Left renal pelvis (tissue), 4 donors: ENCODE measurements at regions not wholly inside any gene's neighbourhood (a gene's known extent, or its start where the extent isn't known, plus 50 kb on each side); places are given as distances from the start of the nearest gene placed in this dataset.
"Not testable (repeated sequence)": the region's sequence is repeated elsewhere in the genome, so short reads cannot be mapped to it uniquely, and the experiment has no call there.

ENCODE experiments used
- DNase-seq, 4 donors: peaks; one replicate each; pipeline ENCODE4 v3.0.0-alpha.2; 2013; ENCODE audit warnings: low read depth in 4 of 4, low spot score in 3 of 4

DNA sequence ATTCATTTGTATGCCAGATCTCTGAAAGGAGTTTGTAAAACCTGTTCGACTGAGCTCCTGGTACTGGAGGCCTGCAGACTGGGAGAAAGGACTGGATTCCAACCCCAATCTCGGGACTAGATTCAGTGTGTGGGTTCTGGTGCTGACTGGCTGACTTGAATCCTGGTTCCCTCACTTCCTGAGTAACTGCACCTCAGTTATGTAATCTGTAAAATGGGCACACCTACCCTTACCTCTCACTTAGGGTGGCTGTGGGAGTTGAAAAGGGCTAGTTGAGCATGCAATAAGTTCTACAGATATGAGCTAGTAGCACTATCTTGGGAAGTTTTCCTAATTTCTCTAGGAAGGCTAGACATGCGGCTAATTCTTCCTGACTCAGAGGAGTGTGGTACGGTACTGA is 621.3 kb upstream of the TBX3 start:
- DNase-seq = no peak

DNA sequence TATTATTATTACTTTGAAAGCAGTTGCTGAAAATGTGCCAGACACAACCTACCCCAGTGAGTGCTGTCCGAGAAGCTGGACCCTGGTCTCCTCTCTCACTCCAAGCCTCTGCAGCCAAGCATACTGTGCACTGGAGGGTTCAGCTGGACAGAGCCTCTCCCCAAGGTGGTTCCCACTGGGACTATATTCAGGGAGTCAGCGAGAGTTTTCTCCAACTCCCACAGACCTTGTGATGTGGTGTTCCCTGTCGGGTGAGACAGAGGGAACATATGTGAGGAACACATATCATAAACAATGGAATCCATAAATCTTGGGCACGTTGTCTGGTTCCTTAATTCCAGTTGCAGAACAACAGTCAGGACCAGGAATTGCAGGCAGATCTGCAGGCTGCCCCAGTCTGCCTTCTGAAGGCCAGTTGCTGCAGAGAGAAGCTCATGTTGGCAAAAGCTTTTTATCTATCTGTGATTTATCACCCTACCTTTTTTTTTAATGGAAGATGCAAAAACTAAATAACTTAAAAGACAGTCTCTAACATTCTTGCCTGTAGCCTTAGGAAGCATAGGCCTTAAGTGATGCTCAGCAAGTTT is 619.8 kb upstream of the TBX3 start:
- DNase-seq = no peak

DNA sequence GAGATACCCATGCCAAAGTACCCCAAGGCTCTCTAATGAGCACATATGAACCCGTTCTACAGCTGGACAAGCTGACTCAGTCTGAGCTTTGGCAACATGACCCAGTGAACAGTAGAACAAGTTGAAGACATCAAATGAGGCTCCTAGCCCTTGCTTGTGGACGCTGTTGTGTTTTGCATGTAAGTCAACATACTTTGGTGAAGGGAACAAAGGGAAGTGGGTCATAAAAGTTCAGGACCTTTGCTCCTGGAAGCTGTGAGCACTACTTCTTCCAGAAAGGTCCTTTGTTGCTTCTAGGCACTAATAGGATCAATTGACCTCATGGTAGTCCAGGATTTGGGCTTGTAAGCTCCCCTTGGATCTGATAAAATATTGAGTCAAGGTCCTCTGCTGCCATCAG is 613.5 kb upstream of the TBX3 start:
- no peak for DNase-seq

DNA sequence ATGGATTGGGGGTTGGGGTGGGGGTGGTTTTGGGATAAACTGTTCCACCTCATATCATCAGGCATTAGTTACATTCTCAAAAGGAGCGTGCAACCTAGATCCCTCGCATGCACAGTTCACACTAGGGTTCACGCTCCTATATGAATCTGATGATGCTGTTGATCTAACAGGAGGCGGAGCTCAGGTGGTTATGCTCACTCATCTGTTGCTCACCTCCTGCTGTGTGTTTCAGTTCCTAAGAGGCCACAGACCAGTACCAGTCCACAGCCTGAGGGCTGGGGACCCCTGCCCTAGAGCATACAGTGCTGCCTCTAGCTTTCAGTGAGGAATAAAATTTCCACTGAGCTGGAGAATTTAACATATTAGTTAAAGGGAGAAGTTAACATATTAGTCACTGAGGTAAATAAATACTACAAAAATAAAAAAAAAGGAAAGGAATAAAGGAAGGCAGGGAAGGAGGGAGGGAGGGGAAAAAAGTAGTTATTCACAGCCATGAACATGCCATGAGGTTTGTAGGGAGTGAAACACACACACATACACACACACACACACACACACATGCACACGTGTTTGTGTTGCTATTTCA is 612.7 kb upstream of the TBX3 start:
- no peak for DNase-seq

DNA sequence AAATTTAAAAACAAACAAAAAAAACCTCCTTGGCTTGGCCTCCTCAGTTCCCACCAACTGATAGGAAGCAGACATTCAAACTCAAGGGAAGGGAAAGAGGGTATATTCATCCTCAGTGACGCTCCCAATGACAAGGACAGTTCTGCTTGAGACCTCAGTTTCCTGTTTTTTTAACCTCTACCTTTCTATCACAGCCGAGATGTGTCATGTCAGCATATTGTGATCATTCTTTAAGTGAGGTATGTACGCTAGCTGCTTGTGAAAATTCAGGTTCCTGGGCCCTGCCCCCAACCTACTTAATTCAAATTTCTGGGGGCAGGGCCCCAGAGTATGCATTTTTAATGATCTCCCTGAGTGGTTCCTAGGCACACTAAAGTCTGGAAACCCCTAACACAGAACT is 611.9 kb upstream of the TBX3 start:
- DNase-seq = no peak

DNA sequence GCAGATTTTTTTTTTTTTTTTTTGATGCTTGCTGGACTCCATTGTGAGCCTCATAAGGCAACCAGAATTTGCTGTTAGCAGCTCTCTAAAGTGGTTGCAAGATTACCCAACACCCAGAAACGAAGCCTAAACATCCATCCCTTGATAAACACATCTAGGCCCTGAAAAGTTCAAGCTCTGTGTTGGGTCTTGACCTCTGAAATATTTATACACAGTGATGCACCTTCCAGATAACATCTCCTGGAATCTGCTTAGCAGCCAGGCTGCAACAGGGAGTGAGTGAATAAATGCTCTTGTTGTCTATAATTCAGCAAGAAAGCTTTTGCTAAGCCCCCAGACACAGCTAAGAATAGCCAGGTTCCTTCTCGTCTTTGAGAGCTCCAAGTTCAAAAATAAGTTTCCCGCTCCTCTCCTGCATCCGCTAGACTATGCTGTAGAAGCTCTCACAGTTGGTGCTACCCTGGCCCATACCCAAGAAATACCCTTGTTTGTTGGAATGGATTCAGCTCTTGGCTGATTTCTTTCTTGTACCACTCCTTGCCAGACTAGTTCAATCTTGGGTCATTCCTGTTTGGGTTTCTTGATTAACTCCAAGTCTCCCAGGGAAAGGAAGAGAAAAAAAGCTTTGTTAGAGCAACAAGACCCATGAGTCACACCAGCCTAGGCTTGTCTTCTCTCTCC is 610.6 kb upstream of the TBX3 start:
- DNase-seq = no peak

DNA sequence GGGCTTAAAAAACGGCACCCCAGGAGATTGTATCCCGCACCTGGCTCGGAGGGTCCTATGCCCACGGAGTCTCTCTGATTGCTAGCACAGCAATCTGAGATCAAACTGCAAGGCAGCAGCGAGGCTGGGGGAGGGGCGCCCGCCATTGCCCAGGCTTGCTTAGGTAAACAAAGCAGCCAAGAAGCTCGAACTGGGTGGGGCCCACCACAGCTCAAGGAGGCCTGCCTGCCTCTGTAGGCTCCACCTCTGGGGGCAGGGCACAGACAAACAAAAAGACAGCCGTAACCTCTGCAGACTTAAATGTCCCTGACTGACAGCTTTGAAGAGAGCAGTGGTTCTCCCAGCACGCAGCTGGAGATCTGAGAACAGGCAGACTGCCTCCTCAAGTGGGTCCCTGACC is 601.5 kb upstream of the TBX3 start:
- not testable (repeated sequence) for DNase-seq

DNA sequence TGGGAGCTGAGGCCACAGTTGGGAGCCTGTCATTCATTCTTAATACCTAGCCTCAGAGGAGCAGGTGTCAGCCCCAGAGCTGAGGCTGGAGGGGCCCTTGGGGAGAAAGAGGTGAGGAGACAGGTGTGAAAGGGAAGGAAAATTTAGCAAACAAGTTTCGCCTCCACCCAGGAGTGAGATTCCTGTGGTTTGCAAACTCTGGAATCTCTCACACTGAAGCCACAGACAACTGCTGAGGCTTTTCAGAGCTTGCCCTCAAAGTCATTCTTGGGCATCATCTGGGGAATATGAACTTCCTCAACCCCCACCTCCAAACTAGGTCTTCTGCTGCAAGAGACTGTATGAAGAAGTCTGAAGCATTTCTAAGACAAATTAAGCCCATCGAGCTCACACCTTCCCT is 589.5 kb upstream of the TBX3 start:
- DNase-seq = no peak

DNA sequence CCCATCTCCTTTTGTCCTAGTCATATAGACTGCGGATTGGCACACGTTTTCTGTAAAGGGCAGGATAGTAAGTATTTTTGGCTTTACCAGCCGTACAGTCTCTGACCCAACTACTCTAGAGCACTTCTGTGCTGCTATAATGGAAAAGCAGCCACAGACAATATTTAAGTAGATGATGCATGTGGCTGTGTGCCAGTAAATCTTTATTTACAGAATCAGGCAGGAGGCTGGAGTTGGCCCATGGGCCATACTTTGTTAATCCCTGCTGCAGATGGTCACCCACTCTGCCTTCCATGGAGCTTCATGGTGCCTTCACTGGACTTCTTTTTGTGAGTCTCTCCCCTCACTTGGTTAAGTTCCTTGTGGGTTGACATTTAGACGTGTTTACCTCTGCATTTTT is 584.5 kb upstream of the TBX3 start:
- DNase-seq = no peak

DNA sequence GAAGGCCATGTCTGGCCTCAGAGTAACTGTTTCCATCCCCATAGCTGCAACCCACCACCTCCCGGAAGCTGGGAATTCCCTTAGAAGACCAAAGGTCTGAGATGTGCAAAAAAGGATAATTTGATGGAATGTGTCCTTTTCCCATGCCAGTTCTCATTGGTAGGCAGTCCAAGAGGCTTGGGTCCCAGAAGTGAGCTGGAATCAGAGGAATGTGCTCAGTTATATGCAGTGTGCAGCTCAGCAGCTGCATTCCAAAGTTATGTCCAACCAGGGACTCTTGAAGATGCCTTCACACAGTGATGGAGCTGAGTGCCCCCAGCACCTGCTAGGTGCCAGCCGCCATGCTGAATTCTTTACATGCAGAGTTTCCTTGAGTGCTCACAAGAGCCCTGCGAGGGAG is 583.9 kb upstream of the TBX3 start:
- DNase-seq = no peak

DNA sequence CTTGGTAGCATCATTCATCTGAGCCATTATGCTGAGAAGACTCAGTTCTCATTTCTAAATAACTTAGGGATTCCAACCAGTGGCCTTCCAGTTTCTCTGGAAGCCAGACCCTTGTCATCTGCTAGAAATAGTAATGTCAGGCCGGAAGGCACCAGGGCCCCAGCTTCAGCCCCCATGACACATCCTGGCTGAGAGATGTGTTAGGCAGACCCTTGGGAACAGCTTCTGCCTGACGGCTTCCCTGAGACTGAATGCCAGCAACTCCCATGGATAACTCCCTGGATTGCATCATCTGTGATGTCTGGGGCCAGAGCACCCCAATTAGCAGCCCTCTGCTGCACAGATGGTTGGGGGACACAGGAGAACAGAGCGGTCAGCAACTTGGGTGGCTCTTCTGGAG is 583.5 kb upstream of the TBX3 start:
- no peak for DNase-seq

DNA sequence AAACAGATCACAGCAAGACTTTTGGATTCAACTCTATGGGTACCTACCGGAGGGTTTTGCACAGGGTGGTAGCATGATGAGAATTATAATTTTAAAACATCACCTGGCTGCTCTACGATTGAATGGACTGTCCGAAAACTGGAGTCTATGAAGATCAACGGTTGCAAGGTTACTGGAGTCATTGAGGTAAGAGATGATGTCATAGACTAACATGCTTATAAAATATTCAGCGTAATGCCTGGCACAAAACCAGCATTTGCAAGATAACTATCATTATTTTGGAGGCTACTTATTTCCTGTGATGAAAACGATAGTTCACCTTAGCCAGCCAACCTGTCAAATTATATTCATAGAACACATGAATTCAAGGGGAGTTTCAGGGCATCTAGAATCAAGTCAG is 580.6 kb upstream of the TBX3 start:
- DNase-seq = no peak

DNA sequence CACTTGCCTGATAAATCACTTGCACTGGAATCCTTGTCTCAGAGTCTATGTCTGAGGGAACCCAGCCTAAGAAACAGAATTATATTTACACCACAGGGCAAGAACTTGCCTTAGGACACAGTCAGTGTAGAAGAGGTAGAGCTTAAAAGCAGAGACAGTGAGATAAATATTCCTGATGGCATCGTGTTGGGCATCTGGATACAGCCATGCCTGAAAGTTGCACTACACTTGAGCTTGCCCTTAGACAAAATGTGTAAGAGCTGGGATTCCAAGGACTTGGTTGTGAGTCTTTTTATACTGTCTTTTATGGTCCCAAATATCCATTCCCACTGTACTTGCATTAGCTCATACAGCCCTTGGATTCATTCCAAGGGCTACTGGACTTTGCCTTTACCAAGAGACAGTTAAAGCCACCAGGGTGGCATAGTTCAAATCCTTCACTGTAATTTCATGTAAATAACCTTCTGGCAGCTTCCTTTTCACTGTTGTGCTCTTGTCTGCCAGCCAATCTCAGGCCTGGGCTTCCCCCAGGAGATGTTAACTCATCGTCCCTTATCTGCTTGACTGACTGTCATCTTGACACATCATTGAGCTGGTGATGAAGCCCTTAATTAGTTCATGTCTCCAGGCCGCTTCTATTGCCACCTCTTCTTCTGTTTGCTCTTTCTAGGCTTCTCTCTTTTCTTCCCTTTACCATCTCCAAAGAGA is 577.9 kb upstream of the TBX3 start:
- peak in 1 of 4 donors; percentile 8 for DNase-seq

DNA sequence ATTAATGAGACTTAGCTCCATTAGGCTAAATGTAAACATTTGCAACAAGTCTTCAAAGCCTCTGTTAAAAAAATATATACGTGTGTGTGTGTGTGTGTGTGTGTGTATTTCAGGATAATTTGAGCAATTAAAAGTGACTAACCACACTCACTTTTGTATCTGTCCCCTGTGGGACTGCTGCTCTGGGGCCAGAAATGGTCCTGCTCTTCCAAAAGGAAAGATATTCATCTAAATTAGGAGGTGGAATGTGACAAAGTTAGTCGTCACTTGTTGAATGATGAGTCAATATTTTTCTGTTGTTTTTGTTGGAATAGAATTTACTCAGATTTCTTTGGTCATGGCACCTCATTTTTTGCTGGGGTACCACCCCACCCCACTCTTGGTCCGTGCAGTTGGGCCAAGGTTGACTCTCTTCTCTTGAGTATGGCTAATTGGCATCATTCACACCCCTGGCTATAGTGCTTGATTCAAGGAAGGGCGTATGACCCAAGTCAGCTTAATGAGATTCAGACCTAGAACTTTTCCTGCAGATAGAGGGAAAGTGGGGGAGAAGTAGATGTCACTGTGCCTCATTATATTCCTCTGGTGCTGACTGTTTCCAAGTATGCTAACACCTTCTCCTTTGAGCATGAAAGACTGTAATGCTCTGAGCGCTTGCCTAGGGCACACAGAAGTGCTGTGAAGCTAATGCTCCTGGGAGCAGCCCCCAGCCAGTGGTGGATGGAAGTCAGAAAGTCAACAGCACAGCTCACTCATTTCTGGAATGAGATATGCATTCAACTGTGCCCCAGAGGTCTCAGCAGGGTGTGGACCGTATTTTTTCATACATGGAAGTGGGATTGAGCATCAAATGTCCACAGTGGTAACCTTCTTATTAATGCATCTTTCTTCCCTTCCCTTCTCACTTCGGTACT is 577.0 kb upstream of the TBX3 start:
- DNase-seq = no peak

DNA sequence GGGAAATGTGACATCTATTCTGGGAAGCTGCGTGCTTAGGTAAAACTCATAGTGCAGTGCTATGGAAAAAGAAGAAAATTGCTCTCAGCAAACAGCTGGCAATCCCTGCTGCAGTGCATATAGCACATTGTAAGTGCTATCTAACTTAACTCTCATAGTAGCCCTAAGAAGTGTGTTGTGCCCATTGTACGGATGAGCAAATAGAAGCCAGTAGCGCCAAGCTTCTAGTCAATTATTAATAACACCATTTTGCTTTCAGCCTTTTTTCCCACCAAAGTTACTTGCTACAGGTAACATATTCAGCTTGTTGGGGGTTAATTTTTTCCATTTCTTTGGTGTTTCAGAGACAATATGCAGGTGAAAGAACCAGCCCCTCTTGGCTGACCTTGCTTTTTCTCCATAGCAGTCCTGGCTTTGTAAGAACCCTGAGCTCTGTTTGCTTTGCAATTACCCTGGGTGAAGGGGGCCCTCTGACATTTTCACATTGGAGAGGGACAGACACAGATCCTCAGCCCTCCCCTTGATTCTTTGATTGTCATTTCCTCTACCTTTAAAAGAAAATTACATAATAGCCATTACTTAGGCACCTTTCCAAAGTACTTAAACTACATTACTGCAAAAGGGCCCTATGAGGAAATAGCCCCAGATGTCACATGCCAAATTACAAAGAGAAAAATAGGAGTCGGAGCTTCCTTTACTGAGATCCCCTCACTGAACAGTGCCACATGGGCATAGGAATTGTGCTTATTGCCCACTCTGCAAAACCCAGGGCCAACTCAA is 576.2 kb upstream of the TBX3 start:
- no peak for DNase-seq

DNA sequence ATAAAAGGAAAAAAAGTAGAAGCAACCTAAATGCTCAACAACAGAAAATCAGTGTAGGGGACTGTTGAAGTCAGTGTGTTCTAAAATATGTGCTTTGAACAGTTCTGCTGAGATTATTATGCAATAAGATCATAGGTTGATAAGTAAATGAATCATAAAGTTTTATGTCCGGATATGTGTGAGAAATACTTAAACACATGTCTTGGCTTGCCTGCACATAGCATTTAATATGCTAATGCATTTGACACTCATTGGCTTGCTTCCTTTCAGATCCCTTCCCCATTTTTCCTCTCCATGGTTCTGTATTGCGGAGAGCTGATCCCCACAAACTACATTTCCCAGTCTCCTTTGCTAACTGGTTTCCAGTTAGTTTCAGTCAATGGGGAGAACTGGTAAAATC is 573.8 kb upstream of the TBX3 start:
- DNase-seq = no peak

DNA sequence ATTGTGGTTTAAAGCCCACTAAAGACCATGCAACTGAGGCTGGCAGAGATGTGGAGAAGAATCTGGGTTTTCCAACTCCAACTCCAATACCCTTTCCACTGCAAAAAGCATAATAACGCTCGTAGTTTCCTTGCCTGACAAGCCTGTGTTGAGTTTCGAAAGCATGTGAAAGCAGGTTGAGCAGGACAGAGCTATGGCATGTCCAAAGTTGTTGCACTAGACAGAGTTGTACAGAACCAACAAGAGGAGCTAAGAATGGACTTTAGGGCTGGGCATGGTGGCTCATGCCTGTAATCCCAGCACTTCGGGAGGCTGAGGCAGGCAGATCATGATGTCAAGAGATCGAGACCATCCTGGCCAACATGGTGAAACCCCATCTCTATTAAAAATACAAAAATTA is 572.0 kb upstream of the TBX3 start:
- DNase-seq = no peak

DNA sequence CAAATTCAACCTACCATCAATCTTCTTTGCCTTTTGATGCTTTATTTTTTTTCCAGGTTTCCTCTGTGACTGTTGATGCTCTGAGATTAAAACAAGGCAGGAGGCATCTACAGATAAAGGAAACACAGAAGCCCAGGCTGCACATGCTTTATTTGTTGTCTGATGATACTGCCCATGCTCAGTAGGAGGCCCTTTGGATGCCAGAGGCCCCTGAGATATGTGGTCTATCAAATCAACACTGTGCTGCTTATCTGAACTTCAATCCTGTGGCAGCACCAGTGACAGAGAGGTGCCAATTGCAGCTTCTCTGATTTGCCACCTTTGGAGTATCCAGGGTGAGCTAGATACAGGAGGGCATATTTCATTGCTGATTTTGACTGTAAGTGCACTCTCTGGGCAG is 571.3 kb upstream of the TBX3 start:
- DNase-seq = no peak

DNA sequence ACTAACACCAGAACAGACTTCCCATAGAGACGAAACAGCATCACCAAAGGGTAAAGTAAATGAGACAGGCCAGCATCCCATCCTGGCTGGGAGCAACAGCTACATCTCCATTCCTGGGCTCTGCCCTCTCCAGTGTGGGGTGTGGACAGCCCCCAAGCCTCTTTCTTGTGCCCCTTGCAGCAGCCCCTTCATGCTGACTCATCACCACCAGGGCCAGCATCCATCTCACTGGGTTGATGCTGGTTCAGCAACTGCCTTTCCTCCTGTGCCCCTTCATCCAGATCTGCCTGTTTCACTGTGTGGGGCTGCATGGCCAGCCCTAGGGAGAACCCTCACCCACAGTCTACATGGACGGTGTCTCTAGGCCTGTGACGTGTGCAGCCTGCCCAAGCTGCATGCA is 569.1 kb upstream of the TBX3 start:
- no peak for DNase-seq

DNA sequence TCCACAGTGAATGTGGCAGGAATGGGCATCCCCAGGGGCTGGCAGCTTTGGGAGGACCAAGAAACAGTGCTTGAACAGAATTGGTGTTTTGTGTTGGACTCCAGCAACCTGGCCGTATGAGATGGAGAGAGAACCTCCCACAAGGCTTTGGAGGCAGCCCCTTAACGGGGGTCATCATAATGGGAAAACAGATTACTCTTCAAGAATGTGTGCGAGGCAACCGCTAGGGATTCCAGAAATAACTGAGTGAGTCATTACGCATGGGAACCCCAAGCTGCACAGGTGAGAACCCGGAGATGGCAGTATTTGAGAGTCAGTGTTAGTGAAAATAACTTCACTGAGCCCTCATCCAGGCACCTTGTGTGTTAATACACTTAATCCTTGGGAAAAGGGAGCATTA is 567.8 kb upstream of the TBX3 start:
- no peak for DNase-seq
